Transverse colon (tissue), 3 donors: ENCODE measurements at regions not wholly inside any gene's neighbourhood (a gene's known extent, or its start where the extent isn't known, plus 50 kb on each side); places are given as distances from the start of the nearest gene placed in this dataset.

Source experiments
- EP300 ChIP-seq: sonication (generic); formaldehyde crosslinking; IDR thresholded peaks from one replicate; pipeline ENCODE4 v1.6.1; 2017; ENCODE audit warnings: antibody characterized with exemption, low read depth
- POLR2A ChIP-seq: fragments of 450-650 bp; IDR thresholded peaks from one replicate; pipeline ENCODE4 v1.6.1; 2016; ENCODE audit warnings: antibody characterized with exemption, mild to moderate bottlenecking, moderate library complexity
- TF ChIP-seq, protein P1 (sequence below), 5 experiments: fragments of 200-600 bp in 3 of 5; fragments of 450-650 bp in 2 of 5; sonication (generic) in 3 of 5; IDR thresholded peaks; 1 replicate in 2 of 5; 2 replicates in 3 of 5; pipeline ENCODE4 v1.5.1; 2016 to 2017; ENCODE audit warnings: antibody characterized with exemption in 5 of 5, inconsistent platforms in 3 of 5, mild to moderate bottlenecking in 2 of 5, moderate library complexity in 1 of 5

DNA sequence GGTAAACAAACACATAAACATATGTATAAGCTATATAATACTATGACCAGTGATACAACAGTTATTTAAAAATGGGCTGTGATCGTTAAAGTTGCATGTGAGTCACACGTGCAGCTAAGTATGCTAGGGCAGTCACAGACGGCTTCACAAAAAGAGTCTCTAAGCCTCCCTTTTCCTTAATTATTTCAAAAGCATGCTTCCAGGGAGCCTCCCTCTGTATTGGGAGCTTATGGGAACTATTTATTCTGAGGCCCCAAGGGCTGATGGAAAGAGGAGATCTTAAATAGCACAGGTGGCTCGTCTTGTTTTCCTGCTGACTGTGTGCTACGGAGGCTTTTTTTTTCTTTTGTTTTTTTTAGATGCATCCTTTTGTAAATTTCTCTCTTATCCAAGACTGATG is 94.3 kb downstream of the ADCYAP1 start:
- TF ChIP-seq EP300 = no peak
- no peak for TF ChIP-seq POLR2A
- TF ChIP-seq, protein P1, sequence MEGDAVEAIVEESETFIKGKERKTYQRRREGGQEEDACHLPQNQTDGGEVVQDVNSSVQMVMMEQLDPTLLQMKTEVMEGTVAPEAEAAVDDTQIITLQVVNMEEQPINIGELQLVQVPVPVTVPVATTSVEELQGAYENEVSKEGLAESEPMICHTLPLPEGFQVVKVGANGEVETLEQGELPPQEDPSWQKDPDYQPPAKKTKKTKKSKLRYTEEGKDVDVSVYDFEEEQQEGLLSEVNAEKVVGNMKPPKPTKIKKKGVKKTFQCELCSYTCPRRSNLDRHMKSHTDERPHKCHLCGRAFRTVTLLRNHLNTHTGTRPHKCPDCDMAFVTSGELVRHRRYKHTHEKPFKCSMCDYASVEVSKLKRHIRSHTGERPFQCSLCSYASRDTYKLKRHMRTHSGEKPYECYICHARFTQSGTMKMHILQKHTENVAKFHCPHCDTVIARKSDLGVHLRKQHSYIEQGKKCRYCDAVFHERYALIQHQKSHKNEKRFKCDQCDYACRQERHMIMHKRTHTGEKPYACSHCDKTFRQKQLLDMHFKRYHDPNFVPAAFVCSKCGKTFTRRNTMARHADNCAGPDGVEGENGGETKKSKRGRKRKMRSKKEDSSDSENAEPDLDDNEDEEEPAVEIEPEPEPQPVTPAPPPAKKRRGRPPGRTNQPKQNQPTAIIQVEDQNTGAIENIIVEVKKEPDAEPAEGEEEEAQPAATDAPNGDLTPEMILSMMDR (IDR thresholded peaks at IDR 0.05) = no peak
